Epidermal melanocyte (primary cell): ENCODE measurements at regions not wholly inside any gene's neighbourhood (a gene's known extent, or its start where the extent isn't known, plus 50 kb on each side); places are given as distances from the start of the nearest gene placed in this dataset.
"Not testable (repeated sequence)": the region's sequence is repeated elsewhere in the genome, so short reads cannot be mapped to it uniquely, and the experiment has no call there.

Experiments
- DNase-seq: peaks from one replicate; pipeline ENCODE4 v3.0.0; 2011; ENCODE audit warnings: low spot score; ENCODE audit not compliant: insufficient read length

DNA sequence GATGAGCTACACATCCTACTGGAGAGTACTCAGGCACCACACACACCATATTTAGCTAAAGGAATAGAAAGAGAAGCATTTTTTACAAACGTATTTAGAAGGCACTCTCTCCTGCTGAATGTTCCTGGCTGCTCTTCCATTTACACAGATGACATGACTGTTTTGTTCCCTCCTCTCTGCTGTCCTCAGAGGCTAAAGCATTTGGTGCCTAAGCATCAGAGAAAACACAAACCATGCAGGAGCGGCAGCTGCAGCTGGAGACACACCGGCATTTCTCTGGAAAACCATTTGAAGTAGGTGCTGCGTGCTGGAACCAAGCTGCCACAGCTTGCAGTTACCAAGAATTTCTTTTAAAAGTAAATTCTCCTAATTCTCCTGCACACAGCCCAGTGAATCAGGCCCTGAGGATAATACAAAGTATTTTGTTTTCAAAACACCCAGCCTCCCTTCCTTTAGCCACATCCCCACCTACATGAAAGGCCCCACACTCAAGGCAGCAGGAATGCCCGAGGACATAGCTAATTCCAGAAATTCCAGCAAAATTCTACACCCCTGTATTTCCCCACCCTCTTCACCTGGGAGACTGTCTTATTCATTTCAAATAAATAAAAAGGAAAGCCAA is 488.9 kb upstream of the SOX11 start:
- no peak for DNase-seq

DNA sequence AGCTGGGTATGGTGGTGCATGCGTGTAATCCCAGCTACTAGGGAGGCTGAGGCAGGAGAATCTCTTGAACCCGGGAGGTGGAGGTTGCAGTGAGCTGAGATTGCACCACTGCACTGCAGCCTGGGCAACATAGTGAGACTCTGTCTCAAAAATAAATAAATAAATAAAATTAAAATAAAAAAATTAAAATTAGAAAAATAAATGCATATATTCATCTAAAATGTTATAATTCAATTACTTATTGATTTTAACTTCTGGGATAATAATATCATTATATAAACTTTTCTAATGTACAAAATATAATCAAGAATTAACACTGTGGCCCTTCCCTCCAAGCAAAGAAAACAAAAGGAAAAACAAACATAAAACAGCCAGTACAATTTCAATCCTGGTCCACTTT is 485.4 kb upstream of the SOX11 start:
- DNase-seq = not testable (repeated sequence)

DNA sequence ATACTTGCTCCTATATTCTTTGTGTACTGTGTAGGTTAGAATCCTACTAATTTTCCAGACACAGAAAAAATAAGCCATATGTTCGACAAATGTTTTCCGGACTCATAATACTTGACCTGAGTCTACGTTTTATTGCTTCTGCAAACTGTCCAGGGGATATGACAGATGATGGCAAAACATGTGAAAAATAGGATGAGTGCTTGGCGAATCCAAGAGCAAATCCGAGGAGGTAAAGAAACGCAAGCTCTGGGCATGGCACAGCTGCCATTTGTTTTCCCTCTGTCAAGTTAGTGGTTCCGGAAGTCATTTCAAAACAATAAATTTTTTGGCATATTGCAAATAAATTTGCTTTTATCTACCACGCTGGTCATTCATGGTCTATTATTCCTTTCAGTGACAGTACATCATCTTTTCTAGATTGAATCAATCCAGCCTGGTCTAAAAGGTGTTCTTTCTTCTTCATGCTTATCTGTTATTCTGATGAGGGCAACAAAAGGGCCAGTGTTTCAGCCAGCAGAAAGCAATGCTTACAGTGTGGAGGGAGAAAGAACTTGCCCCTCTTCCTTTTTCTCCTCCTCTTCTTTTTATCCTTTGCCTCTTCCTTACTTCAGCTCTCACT is 476.1 kb upstream of the SOX11 start:
- no peak for DNase-seq

DNA sequence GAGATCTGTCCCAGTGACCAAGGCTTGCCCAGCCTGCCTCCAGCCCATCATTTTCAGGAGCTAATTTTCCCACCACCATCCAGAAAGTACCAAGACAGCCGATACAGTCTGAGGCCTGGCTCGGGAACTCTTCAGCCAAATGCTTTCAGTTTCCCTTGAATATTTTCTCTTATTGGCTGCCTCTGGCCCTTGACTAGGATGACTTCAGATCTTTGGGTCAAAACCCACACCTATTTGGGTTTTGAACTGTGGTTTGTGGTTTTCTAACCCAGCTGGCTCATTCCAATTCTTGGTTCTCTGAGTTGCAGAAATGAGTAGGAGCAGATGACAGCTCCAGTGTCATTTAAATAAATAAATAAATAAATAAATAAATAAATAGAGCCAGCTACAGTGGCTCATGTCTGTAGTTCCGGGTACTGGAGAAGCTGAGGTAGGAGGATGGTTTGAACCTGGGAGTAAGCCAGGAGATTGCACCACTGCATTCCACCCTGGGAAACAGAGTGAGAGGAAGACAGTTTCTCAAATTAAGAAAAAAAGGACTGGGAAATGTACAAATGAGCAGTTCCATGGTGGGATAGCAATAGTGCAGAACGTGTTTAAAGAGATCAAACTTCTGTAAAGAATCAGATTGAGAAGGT is 465.0 kb upstream of the SOX11 start:
- no peak for DNase-seq

DNA sequence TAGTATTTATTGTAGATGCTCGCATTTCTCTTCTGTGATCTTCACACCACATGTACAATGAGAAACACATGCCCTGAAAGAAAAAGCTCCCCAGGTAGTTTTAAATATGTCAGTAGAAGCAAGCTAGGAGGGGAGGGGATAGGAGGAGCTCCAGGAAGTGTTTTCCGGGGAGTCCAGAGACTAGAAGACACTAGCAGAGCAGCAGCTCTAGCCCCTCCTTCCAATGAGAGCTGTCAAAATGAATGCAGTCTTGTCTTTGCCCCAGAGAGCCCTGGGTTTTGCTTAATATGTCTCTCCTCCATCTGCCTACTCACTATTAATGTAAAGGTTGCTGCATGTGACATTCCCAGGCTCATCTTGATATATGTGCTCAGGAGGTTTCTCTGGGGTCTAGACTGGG is 462.6 kb upstream of the SOX11 start:
- no peak for DNase-seq

DNA sequence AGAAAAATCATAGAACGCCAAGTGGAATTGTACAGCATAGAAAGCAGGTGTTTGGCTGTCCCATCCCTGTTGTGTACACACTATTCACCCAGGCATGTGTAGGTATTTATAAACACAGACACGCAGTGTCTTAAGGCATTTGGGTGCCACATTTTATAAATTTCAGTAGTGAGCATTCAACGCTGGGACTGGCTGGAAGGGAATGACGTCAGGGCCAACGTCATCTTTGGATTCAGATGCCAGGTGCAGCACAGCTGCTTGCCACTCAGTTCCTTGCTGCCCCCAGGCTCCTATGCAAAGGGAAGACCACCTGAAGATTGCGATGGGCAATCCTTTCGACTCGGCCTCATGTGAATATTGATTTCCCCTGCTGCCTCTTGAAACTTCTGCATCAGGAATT is 461.7 kb upstream of the SOX11 start:
- no peak for DNase-seq

DNA sequence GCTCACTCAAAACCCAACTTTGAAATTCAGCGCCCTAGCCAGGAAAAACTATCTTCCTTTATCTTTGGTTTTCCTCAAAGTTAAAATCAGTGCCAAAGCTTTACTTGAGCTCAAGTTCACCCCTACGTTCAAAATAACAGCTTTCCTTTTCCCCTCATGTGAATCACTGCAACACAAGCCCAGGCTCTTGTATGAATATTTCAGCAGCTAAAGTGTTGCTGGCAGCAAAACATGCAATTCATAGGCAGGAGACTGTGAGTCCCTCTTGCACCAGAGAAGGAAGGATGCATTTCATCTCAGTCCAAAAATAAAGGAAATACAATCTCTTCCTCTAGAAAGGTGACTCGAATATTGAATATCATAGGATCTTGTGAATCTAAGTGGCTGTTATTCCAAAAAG is 461.3 kb upstream of the SOX11 start:
- no peak for DNase-seq

DNA sequence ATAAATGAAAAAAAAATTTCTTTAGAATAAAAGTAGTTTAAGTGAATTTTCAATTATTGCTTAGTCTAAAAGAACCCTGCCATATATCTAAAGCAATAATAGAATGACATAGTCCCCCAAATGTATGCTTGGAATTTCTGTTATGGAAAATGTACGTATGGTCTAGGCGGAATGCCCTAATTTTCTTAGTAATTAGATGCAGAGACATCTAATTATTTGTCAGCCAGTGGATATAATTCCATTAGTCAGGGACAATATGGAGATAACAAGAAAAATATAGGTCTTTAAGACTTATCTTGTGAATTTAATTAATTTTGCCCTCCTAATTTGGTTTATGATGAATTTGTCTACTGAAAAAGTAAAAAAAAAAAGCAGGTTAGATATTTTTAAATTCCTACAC is 460.9 kb upstream of the SOX11 start:
- no peak for DNase-seq

DNA sequence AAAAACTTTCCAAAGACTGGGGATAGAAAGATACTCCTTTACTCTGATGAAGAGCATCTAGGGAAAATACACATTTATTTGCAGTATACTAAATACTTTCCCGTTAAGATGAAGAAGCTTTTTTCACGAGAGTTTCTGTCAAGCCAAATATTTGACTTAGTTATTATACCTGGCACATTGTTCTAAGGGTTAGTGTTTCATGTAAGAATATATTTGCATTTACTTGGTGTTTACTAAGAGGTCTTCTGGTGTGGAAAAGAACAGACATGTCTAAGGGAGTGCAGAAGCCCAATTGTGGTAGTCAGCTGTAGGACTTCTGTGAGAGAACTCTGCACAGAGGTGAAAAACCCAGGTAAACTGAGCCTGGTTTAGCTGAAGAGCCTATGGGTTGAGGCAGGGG is 457.6 kb upstream of the SOX11 start:
- no peak for DNase-seq

DNA sequence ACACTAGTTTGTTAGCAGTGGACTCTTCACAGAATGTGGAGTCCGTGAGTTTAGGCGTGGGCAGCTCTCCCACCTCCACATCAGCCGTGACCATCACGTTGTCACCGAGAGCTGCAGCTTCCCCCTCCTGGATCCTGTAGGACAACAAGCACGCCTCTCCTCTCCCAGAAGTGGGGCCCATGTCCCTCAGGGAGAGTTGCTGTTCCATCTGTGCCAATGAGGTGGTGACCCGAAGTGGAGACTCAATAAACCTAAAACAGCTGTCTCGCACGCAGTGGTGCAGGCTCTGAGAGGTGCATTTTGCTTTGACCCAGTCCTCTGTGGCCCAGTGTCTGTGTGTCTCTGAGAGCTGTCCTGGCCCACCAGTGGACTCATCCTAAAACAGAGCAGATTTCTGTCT is 456.5 kb upstream of the SOX11 start:
- DNase-seq = no peak

DNA sequence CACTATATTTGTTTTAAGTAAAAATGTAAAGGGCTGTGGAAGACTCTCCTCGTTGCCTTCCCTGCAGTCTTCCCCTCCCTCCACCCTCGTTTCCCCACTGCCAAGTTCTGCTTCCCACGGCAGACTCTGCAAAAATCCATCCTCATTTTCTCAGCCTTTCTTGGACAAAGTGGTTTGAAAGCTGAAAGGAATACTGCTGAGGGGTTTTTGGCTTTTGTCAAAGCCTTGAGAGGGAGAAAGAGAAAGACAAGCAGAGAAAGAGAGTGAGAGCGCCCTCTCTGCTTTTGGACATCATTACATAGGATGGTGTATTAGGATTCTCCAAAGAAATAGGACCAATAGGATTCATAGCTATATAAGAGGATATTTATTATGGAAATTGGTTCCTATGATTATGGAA is 455.9 kb upstream of the SOX11 start:
- no peak for DNase-seq

DNA sequence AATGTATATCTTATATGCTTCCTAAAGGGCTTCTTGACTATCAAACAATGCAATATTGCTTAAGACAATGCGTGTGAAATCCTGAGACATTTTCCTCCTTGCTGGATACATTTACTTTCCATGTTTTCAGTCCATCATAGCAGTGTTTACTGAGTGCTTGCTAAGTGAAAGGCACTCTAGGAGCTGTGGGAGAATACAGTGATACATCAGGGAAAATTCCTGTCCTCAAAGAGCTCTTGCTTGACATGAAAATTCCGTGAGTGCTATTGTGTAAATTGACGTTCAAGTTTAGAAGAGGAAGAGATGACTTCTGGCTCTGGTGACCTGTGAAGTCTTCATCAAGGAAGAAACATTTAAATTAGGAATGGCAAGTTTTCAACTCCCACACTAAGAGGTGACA is 449.4 kb upstream of the SOX11 start:
- DNase-seq = no peak

DNA sequence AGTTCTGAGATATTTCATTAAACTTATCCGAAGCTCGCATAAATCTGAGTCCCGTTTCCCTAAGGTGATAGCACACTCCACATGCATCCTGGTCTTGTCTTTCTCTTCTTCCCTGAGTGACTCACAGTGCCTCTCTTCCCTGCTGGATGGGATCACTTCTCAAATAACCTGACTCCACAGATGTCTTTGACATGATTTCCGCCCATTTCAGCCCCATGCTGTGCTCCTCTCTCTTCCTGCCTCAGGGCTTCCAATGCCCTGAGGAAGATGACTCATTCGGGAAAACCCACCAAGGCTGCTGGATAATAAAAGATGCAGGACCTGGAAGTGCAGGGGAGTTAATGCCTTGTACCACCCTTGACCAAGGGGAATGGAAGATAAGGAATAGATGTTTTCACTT is 441.7 kb upstream of the SOX11 start:
- no peak for DNase-seq

DNA sequence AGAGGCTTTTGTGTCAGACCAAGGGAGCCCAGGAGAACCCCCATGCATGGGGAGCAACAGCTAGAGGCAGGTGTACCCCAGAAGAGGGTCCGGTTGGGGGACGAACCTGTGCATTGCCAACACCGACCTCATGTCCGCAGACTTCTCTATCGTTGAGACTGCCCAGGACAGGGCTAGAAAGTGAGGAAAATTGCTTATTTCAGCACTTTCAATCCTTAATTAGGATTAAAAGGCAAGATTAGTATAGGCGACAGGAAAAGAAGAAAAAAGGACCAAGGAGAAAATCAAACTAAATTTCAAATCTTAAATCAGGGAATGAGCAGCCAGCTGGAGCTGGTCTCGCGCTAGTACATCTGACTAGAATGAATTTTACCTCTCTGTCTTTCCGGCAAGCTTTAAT is 438.9 kb upstream of the SOX11 start:
- DNase-seq = no peak

DNA sequence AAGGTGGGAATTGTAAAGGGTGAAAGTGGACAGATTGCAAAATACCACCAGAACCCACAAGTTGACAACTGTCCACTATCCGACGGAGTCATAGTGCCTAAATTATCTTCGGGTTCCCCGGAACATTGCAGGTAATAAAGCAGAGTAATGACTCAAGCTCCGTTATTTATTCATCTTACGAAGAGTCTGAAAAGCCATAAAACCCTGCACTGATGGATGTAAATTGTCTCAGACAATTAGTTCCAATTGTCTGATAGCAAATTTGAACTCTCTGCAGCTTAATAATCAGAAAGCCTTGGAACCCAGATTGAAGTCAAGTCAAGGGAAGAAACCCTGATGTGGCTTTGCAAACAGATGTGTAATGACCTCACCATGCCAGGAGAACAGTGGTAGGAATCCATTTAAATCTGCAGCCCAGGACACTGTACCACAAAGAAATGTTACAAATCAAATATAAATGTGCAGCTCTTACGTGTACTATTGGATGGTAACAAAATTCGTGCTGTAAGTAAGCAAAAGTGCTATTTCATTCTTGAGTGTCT is 437.3 kb upstream of the SOX11 start:
- DNase-seq = no peak

DNA sequence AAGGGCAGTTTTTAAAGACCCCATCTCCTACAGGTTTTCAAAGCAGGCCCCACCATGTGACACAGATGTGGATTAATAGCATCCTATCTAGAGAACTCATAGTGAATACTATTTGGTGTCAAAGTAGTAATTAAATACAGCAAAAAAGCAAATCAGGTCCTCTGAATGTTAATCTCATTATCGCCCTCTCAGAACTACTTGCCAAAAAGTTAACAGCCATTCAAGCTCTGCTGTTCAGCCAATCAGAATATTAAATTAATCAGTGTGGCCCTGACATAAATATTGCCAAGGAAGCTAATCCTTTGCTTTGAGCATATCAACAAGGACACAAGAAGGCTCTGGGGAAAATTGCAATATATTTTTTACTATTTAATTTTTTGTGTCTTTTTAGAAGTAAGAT is 428.9 kb upstream of the SOX11 start:
- DNase-seq = no peak

DNA sequence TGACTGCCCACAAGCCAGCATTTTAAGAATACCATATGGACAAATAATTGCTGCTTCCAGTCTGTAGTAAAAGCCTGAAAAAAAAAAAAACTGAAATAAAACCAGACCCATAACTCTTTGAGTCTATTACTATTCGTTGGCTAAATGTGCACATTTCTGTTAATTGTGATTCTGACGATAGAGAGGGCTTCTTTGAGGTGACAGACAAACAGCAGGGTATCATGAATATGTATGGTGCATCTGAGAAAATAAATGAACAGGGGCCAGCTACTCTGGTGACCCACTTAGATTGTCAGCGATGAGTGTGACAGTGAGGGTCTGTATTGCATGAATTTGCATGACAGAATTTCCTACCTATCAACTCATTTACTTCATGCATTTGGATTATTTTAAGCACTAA is 427.8 kb upstream of the SOX11 start:
- no peak for DNase-seq

DNA sequence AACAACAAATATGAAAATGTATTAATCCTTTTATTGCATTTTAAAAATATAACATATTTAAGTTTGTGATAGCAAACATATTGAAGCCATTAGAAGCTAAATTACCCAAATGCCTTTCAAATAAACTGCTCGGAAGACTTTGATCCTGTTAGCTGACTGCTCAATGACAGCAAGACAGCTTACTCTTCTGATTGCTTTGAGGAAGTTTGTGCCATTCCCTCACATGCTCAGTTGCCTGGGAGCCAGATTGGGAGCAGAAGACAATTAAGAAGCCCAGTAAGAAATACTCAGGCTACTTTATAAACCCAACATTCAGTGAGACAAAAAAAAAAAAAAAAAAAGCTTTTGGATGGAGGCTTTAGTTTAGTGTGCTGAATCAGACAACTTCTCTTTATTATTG is 407.1 kb upstream of the SOX11 start:
- no peak for DNase-seq

DNA sequence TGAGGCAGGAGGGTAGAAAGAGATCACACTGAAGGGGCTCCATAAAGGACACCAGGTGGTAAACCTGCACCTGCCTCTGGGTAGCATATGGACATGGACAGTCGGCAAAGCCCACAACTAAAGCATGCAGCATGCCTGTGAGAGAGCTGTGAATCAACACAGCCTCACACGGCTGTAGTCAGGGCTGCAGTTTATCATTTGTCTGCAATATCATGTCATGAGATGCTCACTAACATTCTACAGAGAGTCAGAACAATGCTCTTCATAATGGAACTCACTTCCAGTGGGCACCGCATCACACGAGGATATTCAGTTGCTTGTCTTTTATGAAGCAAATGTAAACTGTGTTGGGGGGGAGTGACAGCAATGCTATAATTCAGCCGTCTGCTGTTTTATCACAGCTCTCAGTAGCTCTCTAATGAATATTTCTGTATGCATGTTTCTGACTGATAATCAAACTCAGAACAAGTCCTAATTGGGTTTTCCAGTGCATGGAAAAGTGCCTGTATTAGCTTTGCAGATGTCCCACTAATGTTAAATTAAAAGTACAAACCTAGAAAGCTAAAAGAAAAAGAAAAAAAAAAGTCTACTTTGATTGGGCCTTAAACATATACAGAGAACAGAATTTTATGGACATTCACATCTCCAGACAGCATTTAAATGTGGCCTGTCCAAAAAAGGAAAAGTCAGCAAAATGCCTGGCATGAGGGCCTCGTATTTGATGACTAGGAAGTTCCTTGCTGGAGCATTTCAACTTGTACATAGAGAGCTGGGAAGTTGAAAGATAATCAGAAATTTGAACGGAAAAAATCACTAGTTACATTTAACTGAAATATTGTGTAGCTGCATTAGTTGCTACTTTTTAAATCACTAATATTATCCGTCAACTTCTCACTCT is 406.1 kb upstream of the SOX11 start:
- DNase-seq = no peak

DNA sequence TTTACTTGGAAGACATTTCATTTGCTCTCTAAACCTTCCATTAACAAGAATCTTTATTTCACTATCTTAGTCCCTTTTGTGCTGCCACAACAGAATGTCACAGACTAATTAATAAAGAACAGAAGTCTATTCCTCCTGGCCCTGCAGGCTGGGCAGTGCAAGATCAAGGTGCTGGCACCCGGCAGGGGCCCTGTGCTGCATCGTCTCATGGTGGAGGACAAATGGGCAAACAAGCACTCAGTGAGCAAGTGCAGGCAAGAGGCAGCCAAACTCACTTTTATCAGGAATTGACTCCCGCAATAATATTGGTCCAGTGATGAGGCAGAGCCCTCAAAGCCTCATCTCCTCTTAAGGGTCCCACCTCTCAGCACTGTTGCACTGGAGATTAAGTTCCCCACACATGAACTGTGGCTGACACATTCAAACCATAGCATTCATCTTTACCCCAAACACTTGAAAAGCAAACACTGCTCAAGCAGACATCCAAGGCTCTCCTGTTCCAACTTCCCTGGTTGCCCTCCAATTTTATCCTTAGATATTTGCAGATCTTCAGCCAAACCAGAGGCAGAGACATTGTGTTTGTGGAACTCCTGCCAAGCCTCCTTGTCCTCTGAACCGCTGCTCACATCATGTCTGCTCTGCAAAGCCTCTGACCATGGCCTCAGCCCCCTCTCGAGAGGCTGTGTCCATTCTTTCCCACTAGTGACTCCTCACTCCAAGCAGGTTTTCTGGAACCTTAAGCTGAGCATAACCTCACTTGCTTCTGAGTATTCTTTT is 404.4 kb upstream of the SOX11 start:
- DNase-seq = no peak

DNA sequence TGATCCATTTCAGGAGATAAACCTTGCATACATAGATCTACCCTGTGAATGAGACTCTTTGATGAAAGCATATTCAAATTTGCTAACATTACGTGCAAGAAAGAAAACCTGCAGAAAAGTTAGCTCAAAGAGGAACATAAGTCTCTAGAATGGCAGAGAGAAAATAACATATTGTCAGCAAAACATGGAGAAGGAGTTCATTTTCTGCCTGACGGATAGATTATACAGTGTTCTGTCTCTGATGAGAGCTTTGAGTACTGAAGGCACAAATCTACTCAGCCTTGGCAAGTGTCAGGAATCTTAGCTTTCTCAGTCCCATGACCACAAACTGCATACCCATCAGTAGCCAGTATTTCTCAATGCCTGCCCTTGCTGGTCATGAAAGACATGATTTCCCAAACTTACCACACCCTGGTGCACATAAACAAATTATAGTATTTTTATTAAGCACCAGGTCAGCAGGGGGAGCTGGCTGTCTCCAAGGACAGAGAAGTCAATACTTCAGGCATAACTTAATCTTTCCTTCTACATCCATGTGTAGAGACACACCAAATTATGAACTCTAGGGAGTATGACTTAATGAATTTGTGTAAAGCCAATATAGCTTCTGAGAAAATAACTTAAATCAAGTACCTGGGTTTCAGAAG is 401.2 kb upstream of the SOX11 start:
- no peak for DNase-seq
